ENCODE measurements at regions not wholly inside any gene's neighbourhood (a gene's known extent, or its start where the extent isn't known, plus 50 kb on each side); places are given as distances from the start of the nearest gene placed in this dataset.

- Histone ChIP-seq H3K56ac (replicated peaks; ENCODE audit: insufficient read length, low read depth, low read length) (no peak overlapping the region), H2BK120ac (replicated peaks; ENCODE audit: low read depth, low read length) (no peak overlapping the region), H3K27ac (ENCODE audit: low read depth, low read length) (no peak overlapping the region), H4K8ac (ENCODE audit: extremely low read depth, insufficient read depth, low read length) (no peak overlapping the region), H3K4me3 (ENCODE audit: extremely low read depth in 1 of 4, insufficient read depth in 2 of 4, low read depth in 3 of 4, low read length in 4 of 4) (no peak overlapping the region), H3K18ac (ENCODE audit: extremely low read depth, low read length) (no peak overlapping the region), H3K4me2 (ENCODE audit: insufficient read depth in 1 of 2, low read depth in 2 of 2, low read length in 2 of 2) (no peak overlapping the region), H4K91ac (replicated peaks; ENCODE audit: insufficient read length, low read length) (no peak overlapping the region), H3K79me1 (ENCODE audit: low read depth, low read length) (no peaks in the 10 kb centered on the region), H3K14ac (ENCODE audit: insufficient read length) (no peak overlapping the region), H2BK12ac (ENCODE audit: low read depth, low read length) (no peak overlapping the region), H4K20me1 (replicated peaks in 1 of 2; ENCODE audit: control insufficient read depth in 1 of 2, insufficient read depth in 2 of 2, low read length in 2 of 2) (no peaks in the 10 kb centered on the region), H2BK15ac (ENCODE audit: low read length) (no peak overlapping the region), H3K23me2 (ENCODE audit: low read depth, low read length) (no peaks in the 10 kb centered on the region), H3K4ac (replicated peaks; ENCODE audit: insufficient read length, low read depth, low read length) (no peak overlapping the region), H2BK20ac (ENCODE audit: low read length) (no peak overlapping the region), H3K27me3 (replicated peaks in 1 of 4; ENCODE audit: control insufficient read depth in 3 of 4, extremely low read depth in 1 of 4, insufficient read depth in 3 of 4, low read length in 3 of 4) (no peaks in the 10 kb centered on the region), H2AFZ (ENCODE audit: low read length) (no peak overlapping the region), H2AK5ac (ENCODE audit: low read depth, low read length) (no peak overlapping the region), H3K79me2 (ENCODE audit: control insufficient read depth in 1 of 2, insufficient read depth in 2 of 2, low read length in 2 of 2) (no peaks in the 10 kb centered on the region), H3K9ac (replicated peaks in 1 of 4; ENCODE audit: extremely low read depth in 1 of 4, low read depth in 3 of 4, low read length in 3 of 4) (no peak overlapping the region), H3K4me1 (replicated peaks in 1 of 4; ENCODE audit: control insufficient read depth in 3 of 4, insufficient read depth in 4 of 4, low read length in 3 of 4) (no peaks in the 10 kb centered on the region), H3K23ac (ENCODE audit: insufficient read length) (no peak overlapping the region), H3K9me3 (ENCODE audit: insufficient read depth in 2 of 2, low read depth in 1 of 2, low read length in 1 of 2) (0 out of 4 replicates have a peak, but pooled peaks cover under 1 to 3% of the 10 kb centered on the region in 2 experiments), H3K36me3 (ENCODE audit: control insufficient read depth in 2 of 4, insufficient read depth in 4 of 4, low read length in 3 of 4) (no peaks in the 10 kb centered on the region), H4K5ac (ENCODE audit: insufficient read length, low read depth, low read length) (no peak overlapping the region), H2BK5ac (ENCODE audit: low read depth, low read length) (no peak overlapping the region)
- CTCF ChIA-PET (ENCODE audit: partially characterized antibody) = interaction anchor here (1.1 kb wide), 1 partner anchor 9 kb away, joined by 3 read pairs; no protein-coding TSS in a partner anchor
- no peak for DNase-seq (ENCODE audit: low read depth in 1 of 2, low spot score in 2 of 2)
- no peak for FAIRE-seq
- 94% methylated on average over 6 of the region's 6 CpGs; no CpG with 5 or more reads in 1 of the 2 experiments for WGBS, 2 experiments (ENCODE audit: extremely low coverage in 1 of 2, insufficient coverage in 1 of 2, insufficient read length in 1 of 2, insufficient replicate concordance in 2 of 2, low coverage in 1 of 2, low lambda C conversion rate in 2 of 2, missing lambda C conversion rate in 1 of 2)
- POLR2A ChIA-PET (ENCODE audit: partially characterized antibody) = no interaction called here
- TF ChIP-seq RBBP5 (IDR thresholded peaks at IDR 0.05; ENCODE audit: borderline replicate concordance, low read depth, low read length) = no peak
- TF ChIP-seq TAF7 (optimal IDR thresholded peaks at IDR 0.05; ENCODE audit: borderline replicate concordance, low read depth, low read length) = no peak
- TF ChIP-seq USF2 (IDR thresholded peaks at IDR 0.05; ENCODE audit: low read length) = no peak
- no peak for TF ChIP-seq GABPA (IDR thresholded peaks at IDR 0.05; ENCODE audit: borderline replicate concordance, insufficient read depth, low read length)
- TF ChIP-seq BRCA1 (IDR thresholded peaks at IDR 0.05; ENCODE audit: low read depth, low read length) = no peak
- no peak for TF ChIP-seq HDAC6 (IDR thresholded peaks at IDR 0.05; ENCODE audit: low read depth, low read length)
- TF ChIP-seq CTCF (IDR thresholded peaks at IDR 0.05; ENCODE audit: control extremely low read depth in 1 of 3, insufficient read depth in 1 of 3, low read depth in 1 of 3, low read length in 3 of 3) = no peak
- no peak for TF ChIP-seq POLR2AphosphoS5 (IDR thresholded peaks at IDR 0.05; ENCODE audit: low read depth, low read length)
- TF ChIP-seq EGR1 (IDR thresholded peaks at IDR 0.05; ENCODE audit: borderline replicate concordance, low read depth, low read length) = no peak
- TF ChIP-seq BACH1 (IDR thresholded peaks at IDR 0.05; ENCODE audit: low read length) = no peak
These were observed 567.8 kb downstream of the ZPLD1 start for GRCh38 chr3:103002425-103003176.
